Spleen (tissue), 7 donors: ENCODE measurements at regions not wholly inside any gene's neighbourhood (a gene's known extent, or its start where the extent isn't known, plus 50 kb on each side); places are given as distances from the start of the nearest gene placed in this dataset.

Experiments
- CTCF ChIP-seq, 11 experiments: fragments of 200-600 bp in 7 of 11; fragments of 450-650 bp in 4 of 11; sonication (generic) in 4 of 11; IDR thresholded peaks in 8 of 11; conservative IDR thresholded peaks in 3 of 11; 1 replicate in 7 of 11; 2 replicates in 4 of 11; pipeline versions ENCODE4 v1.4.0 to v1.8.0; 2016 to 2021; ENCODE audit warnings: antibody characterized with exemption in 11 of 11, inconsistent platforms in 4 of 11, mild to moderate bottlenecking in 1 of 11
- POLR2A ChIP-seq, 3 donors: fragments of 450-650 bp; IDR thresholded peaks; one replicate each; pipeline ENCODE4 v1.5.1; 2017; ENCODE audit warnings: antibody characterized with exemption in 3 of 3, mild to moderate bottlenecking in 1 of 3
- POLR2AphosphoS5 ChIP-seq, 3 donors: sonication (generic); formaldehyde crosslinking; IDR thresholded peaks; one replicate each; pipeline ENCODE4 v1.5.1; 2017; ENCODE audit warnings: antibody characterized with exemption in 3 of 3
- donor health status: DM: no; HTN: no; CAD: no; lungs with moderate emphysema.
- donor health status: DM: no; HTN: no; CAD: no.
- donor health status: DM: no; HTN: no; CAD: no.

GRCh38 chr16:85474621-85475217, 138.4 kb upstream of the GSE1 start:
- TF ChIP-seq POLR2A (IDR thresholded peaks at IDR 0.05) (no peak), CTCF (IDR thresholded peaks at IDR 0.05 in 8 of 11, conservative IDR thresholded peaks at IDR 0.05 in 3 of 11) (no peak), POLR2AphosphoS5 (IDR thresholded peaks at IDR 0.05) (no peak)
